GM19023 (cell line): ENCODE measurements at regions not wholly inside any gene's neighbourhood (a gene's known extent, or its start where the extent isn't known, plus 50 kb on each side); places are given as distances from the start of the nearest gene placed in this dataset.

Experiments
- ATAC-seq: cut with Tn5 transposase; IDR thresholded peaks from one replicate; pipeline ENCODE4 v1.9.1; 2021; ENCODE audit warnings: mild to moderate bottlenecking, moderate library complexity; ENCODE audit not compliant: unreplicated experiment

- ATAC-seq, result no peak
These were observed 302.0 kb upstream of the ADGRL2 start for GRCh38 chr1:81498471-81499462.

- no peak for ATAC-seq
These were observed 304.4 kb upstream of the ADGRL2 start for GRCh38 chr1:81496349-81496748.

GRCh38 chr1:81493102-81493869 is 307.4 kb upstream of the ADGRL2 start:
- no peak for ATAC-seq

GRCh38 chr1:81492628-81493027 is 308.1 kb upstream of the ADGRL2 start:
- ATAC-seq, result no peak

- no peak for ATAC-seq
These were observed 310.1 kb upstream of the ADGRL2 start for GRCh38 chr1:81490614-81491013.

GRCh38 chr1:81489372-81489934 is 311.3 kb upstream of the ADGRL2 start:
- no peak for ATAC-seq

- no peak for ATAC-seq
These were observed 316.4 kb upstream of the ADGRL2 start for GRCh38 chr1:81484284-81484683.

GRCh38 chr1:81478219-81478618 is 322.5 kb upstream of the ADGRL2 start:
- ATAC-seq, result no peak

- no peak for ATAC-seq
These were observed 323.0 kb upstream of the ADGRL2 start for GRCh38 chr1:81477710-81478109.

GRCh38 chr1:81472387-81472786 is 328.3 kb upstream of the ADGRL2 start:
- no peak for ATAC-seq

- no peak for ATAC-seq
These were observed 329.5 kb upstream of the ADGRL2 start for GRCh38 chr1:81471255-81471654.

- no peak for ATAC-seq
These were observed 330.5 kb upstream of the ADGRL2 start for GRCh38 chr1:81470275-81470674.

- ATAC-seq, result no peak
These were observed 333.4 kb upstream of the ADGRL2 start for GRCh38 chr1:81467383-81467782.

GRCh38 chr1:81466961-81467360 is 333.8 kb upstream of the ADGRL2 start:
- ATAC-seq, result no peak

- no peak for ATAC-seq
These were observed 336.5 kb upstream of the ADGRL2 start for GRCh38 chr1:81463936-81464837.

- ATAC-seq, result no peak
These were observed 341.7 kb upstream of the ADGRL2 start for GRCh38 chr1:81459043-81459442.

- no peak for ATAC-seq
These were observed 342.5 kb upstream of the ADGRL2 start for GRCh38 chr1:81458186-81458585.

GRCh38 chr1:81455481-81455880 is 345.3 kb upstream of the ADGRL2 start:
- no peak for ATAC-seq

GRCh38 chr1:81453971-81454370 is 346.8 kb upstream of the ADGRL2 start:
- ATAC-seq, result no peak

- ATAC-seq, result no peak
These were observed 347.4 kb upstream of the ADGRL2 start for GRCh38 chr1:81453367-81453703.
